ENCODE measurements at regions not wholly inside any gene's neighbourhood (a gene's known extent, or its start where the extent isn't known, plus 50 kb on each side); places are given as distances from the start of the nearest gene placed in this dataset.

DNA sequence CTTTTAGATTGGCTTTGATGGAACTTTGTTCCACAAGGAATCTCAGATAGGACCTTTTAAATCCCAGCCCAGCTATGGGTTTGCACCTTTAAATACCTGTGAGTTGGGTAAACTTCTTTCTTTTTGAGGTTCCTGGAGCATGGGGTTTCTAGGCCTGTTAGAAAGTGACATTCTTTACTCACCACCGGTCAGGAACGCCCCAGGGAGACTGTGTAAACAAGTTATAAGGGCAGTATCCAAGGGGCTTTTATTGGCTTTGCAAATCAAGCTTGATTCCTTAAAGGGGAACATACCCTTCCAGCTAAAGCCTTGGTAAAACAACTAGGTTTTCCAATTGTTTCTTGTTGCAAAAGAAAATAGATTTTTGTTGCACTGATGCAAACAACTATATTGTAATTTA, 93.4 kb downstream of the TENT5D start:
- TF ChIP-seq, protein P1, sequence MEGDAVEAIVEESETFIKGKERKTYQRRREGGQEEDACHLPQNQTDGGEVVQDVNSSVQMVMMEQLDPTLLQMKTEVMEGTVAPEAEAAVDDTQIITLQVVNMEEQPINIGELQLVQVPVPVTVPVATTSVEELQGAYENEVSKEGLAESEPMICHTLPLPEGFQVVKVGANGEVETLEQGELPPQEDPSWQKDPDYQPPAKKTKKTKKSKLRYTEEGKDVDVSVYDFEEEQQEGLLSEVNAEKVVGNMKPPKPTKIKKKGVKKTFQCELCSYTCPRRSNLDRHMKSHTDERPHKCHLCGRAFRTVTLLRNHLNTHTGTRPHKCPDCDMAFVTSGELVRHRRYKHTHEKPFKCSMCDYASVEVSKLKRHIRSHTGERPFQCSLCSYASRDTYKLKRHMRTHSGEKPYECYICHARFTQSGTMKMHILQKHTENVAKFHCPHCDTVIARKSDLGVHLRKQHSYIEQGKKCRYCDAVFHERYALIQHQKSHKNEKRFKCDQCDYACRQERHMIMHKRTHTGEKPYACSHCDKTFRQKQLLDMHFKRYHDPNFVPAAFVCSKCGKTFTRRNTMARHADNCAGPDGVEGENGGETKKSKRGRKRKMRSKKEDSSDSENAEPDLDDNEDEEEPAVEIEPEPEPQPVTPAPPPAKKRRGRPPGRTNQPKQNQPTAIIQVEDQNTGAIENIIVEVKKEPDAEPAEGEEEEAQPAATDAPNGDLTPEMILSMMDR (IDR thresholded peaks at IDR 0.05), result no peak
- TF ChIP-seq POLR2A (IDR thresholded peaks at IDR 0.05), result no peak
